BE2C (cell line): ENCODE measurements at regions not wholly inside any gene's neighbourhood (a gene's known extent, or its start where the extent isn't known, plus 50 kb on each side); places are given as distances from the start of the nearest gene placed in this dataset.

Experiments
- DNase-seq: peaks from one replicate; pipeline ENCODE4 v3.0.0-alpha.2; 2020
- H3K27me3 ChIP-seq: fragments of 250-450 bp; sonication (Bioruptor Pico); 2 replicates; pipeline ENCODE4 v1.5.1; 2020; ENCODE audit warnings: mild to moderate bottlenecking
- H3K36me3 ChIP-seq: fragments of 250-450 bp; sonication (Bioruptor Pico); 2 replicates; pipeline ENCODE4 v1.5.1; 2020; ENCODE audit warnings: mild to moderate bottlenecking
- H3K4me1 ChIP-seq: fragments of 250-450 bp; sonication (Bioruptor Pico); 2 replicates; pipeline ENCODE4 v1.5.1; 2020
- H3K4me3 ChIP-seq: 2 replicates; pipeline ENCODE4 v1.5.1; 2011; ENCODE audit warnings: low read depth, low read length
- H3K9me3 ChIP-seq: fragments of 250-450 bp; sonication (Bioruptor Pico); 2 replicates; pipeline ENCODE4 v1.5.1; 2020
- TF ChIP-seq, protein P1 (sequence below): IDR thresholded peaks from 2 replicates; pipeline ENCODE4 v1.5.1; 2012; ENCODE audit warnings: mild to moderate bottlenecking, low read depth, low read length

DNA sequence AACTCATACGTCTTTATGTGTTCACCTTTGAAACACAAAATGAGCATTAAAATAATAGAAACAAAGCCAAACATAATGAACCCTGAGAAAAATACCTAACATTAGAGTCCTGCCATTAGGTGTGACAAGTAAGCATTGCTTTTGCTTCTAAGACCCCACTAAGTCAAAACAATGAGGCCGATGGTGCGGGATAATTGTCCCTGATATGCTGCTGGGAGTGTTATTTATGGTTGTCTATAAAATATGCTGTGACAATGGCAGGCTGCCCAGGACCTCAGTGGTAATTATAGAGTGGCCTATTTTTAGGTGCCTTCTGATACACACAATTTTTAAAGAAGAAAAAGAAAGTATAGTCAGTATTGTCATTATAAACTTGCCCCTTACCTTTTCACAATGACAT, 1423.1 kb downstream of the AMY1C start:
- DNase-seq: no peak
- no peak overlapping the region for H3K4me3 ChIP-seq
- TF ChIP-seq, protein P1, sequence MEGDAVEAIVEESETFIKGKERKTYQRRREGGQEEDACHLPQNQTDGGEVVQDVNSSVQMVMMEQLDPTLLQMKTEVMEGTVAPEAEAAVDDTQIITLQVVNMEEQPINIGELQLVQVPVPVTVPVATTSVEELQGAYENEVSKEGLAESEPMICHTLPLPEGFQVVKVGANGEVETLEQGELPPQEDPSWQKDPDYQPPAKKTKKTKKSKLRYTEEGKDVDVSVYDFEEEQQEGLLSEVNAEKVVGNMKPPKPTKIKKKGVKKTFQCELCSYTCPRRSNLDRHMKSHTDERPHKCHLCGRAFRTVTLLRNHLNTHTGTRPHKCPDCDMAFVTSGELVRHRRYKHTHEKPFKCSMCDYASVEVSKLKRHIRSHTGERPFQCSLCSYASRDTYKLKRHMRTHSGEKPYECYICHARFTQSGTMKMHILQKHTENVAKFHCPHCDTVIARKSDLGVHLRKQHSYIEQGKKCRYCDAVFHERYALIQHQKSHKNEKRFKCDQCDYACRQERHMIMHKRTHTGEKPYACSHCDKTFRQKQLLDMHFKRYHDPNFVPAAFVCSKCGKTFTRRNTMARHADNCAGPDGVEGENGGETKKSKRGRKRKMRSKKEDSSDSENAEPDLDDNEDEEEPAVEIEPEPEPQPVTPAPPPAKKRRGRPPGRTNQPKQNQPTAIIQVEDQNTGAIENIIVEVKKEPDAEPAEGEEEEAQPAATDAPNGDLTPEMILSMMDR: no peak
- H3K27me3 ChIP-seq: no peaks in the 10 kb centered on the region
- H3K9me3 ChIP-seq: no peaks in the 10 kb centered on the region
- H3K4me1 ChIP-seq: no peaks in the 10 kb centered on the region
- H3K36me3 ChIP-seq: no peaks in the 10 kb centered on the region

DNA sequence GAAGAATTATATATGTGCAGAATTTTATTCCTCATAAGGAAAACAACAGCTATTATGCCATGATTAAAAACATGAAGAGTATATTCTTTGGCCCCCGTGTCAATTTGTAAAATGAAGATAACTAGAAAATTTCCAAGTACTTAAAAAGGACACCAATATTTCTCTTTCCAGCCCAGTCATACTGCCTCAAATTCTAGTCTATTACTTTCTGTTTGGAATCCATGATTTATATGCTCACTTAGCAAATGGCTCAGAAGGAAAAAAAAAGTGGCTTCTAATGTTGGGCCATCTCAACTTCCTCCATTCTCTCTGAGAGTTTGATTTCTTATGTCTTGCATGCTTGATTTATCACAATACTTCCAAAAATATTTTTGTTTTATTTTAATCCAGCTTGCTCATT, 1431.1 kb downstream of the AMY1C start:
- Histone ChIP-seq H3K9me3 (no peaks in the 10 kb centered on the region), H3K4me1 (no peaks in the 10 kb centered on the region), H3K4me3 (no peak overlapping the region), H3K36me3 (no peaks in the 10 kb centered on the region), H3K27me3 (no peaks in the 10 kb centered on the region)
- TF ChIP-seq, protein P1: no peak
- DNase-seq: no peak

DNA sequence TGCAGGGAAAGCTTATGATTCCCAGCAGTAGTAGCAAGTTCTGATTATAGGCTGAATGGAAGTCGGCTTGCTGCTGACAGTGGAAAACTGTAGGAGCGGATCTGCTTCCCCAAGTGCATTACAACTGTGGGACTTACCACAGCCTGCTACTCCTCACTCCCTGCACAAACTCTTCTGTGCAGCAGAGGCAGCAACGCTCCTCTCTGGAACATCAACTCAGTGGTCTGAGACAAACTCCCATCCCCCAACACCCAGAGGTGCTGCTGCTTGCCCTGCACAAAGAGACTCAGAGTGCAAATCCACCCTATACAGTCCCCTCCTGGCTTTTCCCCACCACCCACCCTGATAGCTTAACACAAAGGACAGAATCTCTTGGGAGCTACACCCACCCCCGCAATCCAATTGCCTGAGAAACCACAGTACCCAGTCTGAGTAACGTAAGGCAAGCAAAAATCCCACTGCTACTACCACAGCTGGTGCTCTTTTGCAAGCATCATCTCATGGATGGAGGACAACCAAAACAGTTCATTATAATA, 1455.2 kb downstream of the AMY1C start:
- no peaks in the 10 kb centered on the region for H3K27me3 ChIP-seq
- H3K9me3 ChIP-seq: no peaks in the 10 kb centered on the region
- H3K4me1 ChIP-seq: no peaks in the 10 kb centered on the region
- H3K4me3 ChIP-seq: no peak overlapping the region
- TF ChIP-seq, protein P1: no peak
- DNase-seq: no peak
- no peaks in the 10 kb centered on the region for H3K36me3 ChIP-seq

DNA sequence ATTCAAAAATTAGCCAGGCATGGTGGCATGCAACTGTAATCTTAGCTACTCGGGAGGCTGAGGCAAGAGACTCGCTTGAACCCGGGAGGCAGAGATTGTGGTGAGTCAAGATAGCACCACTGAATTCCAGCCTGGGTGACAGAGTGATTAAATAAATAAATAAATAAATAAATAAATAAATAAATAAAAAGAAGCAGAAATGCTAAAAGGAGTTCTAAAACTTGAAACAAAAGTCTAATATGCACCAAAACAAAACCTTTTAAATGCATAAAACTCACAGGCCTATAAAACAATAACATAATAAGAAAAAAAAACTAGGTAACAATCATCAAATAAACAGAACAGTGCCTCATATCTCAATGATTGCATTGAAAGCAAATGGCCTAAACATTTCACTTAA, 1458.9 kb downstream of the AMY1C start:
- H3K4me3 ChIP-seq: no peak overlapping the region
- TF ChIP-seq, protein P1: no peak
- no peaks in the 10 kb centered on the region for H3K36me3 ChIP-seq
- no peak for DNase-seq
- no peaks in the 10 kb centered on the region for H3K4me1 ChIP-seq
- no peaks in the 10 kb centered on the region for H3K27me3 ChIP-seq
- H3K9me3 ChIP-seq: no peaks in the 10 kb centered on the region

DNA sequence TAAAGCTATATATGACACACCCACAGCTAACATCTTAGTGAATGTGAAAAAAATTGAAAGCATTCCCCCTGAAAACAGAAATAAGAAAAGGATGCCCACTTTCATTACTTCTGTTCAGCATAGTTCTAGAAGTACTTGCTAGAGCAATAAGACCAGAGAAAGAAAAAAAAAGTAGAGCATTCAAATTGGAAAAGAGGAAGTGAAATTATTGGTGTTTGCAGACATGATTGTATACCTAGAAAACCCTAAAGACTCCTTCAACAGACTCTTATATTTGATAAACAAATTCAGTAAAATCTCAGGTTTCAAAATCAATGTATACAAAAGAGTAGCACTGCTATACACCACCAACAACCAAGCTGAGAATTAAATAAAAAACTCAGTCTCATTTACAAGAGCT, 1461.0 kb downstream of the AMY1C start:
- Histone ChIP-seq H3K4me1 (no peaks in the 10 kb centered on the region), H3K9me3 (no peaks in the 10 kb centered on the region), H3K4me3 (no peak overlapping the region), H3K36me3 (no peaks in the 10 kb centered on the region), H3K27me3 (no peaks in the 10 kb centered on the region)
- TF ChIP-seq, protein P1: no peak
- no peak for DNase-seq

DNA sequence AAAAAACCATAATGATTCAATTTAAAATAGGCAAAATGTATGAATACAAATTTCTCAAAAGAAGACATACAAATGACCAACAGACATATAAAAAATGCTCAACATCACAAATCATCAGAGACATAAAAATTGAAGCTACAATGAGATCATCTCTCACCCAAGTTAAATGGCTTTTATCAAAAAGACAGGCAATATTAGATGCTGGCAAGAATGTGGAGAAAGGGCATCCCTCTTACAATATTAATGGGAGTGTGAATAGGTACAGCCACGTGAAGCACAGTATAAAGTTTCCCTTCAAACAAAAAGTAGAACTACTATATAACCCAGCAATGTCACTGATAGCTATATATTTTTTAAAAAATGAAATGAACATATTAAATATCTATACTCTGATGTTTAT, 1481.7 kb downstream of the AMY1C start:
- Histone ChIP-seq H3K36me3 (no peaks in the 10 kb centered on the region), H3K4me3 (no peak overlapping the region), H3K27me3 (no peaks in the 10 kb centered on the region), H3K4me1 (no peaks in the 10 kb centered on the region), H3K9me3 (no peaks in the 10 kb centered on the region)
- DNase-seq: no peak
- TF ChIP-seq, protein P1: no peak
